ENCODE measurements at regions not wholly inside any gene's neighbourhood (a gene's known extent, or its start where the extent isn't known, plus 50 kb on each side); places are given as distances from the start of the nearest gene placed in this dataset.
"Not testable (repeated sequence)": the region's sequence is repeated elsewhere in the genome, so short reads cannot be mapped to it uniquely, and the experiment has no call there.

- no peak overlapping the region for H3K4me3 Mint-ChIP-seq
- H3K9me3 Mint-ChIP-seq = peaks cover 0 to 2% (median 0%) of the 10 kb centered on the region in 3 donors
- no peaks in the 10 kb centered on the region for H3K4me1 Mint-ChIP-seq
- no peaks in the 10 kb centered on the region for H3K27me3 Mint-ChIP-seq
- H3K36me3 Mint-ChIP-seq = peaks cover 3% of the 10 kb centered on the region
- H3K27ac Mint-ChIP-seq = no peak overlapping the region
Measured at GRCh38 chr4:141473952-141474351, 162.4 kb upstream of the IL15 start.

- no peak overlapping the region for H3K4me3 Mint-ChIP-seq
- peaks cover 5 to 28% (median 21%) of the 10 kb centered on the region in 3 donors for H3K9me3 Mint-ChIP-seq
- H3K36me3 Mint-ChIP-seq = peaks cover 3% of the 10 kb centered on the region
- H3K27ac Mint-ChIP-seq = no peak overlapping the region
- H3K4me1 Mint-ChIP-seq = no peaks in the 10 kb centered on the region
- H3K27me3 Mint-ChIP-seq = no peaks in the 10 kb centered on the region
Measured at GRCh38 chr4:141480950-141481349, 155.4 kb upstream of the IL15 start.

- H3K27me3 Mint-ChIP-seq, H3K36me3 Mint-ChIP-seq, H3K4me3 Mint-ChIP-seq, H3K4me1 Mint-ChIP-seq, H3K27ac Mint-ChIP-seq: not testable (repeated sequence)
- H3K9me3 Mint-ChIP-seq = peaks cover 7 to 33% (median 25%) of the 10 kb centered on the region in 3 donors
Measured at GRCh38 chr4:141484298-141484697, 152.1 kb upstream of the IL15 start.

- H3K4me3 Mint-ChIP-seq = no peak overlapping the region
- peaks cover 0 to 1% (median 0%) of the 10 kb centered on the region in 3 donors for H3K4me1 Mint-ChIP-seq
- H3K36me3 Mint-ChIP-seq = no peaks in the 10 kb centered on the region
- no peaks in the 10 kb centered on the region for H3K27me3 Mint-ChIP-seq
- H3K27ac Mint-ChIP-seq = no peak overlapping the region
- H3K9me3 Mint-ChIP-seq = peaks cover 5 to 11% (median 10%) of the 10 kb centered on the region in 3 donors
Measured at GRCh38 chr4:141486375-141486997, 149.9 kb upstream of the IL15 start.

- Mint-ChIP-seq H3K4me3 (no peak overlapping the region), H3K9me3 (peaks cover 0 to 2% (median 0%) of the 10 kb centered on the region in 3 donors), H3K36me3 (peaks cover 1% of the 10 kb centered on the region), H3K27ac (no peak overlapping the region), H3K4me1 (no peaks in the 10 kb centered on the region), H3K27me3 (no peaks in the 10 kb centered on the region)
Measured at GRCh38 chr4:141497627-141498026, 138.8 kb upstream of the IL15 start.

- Mint-ChIP-seq H3K4me3 (no peak overlapping the region), H3K27me3 (no peaks in the 10 kb centered on the region), H3K27ac (no peak overlapping the region), H3K36me3 (peaks cover 1% of the 10 kb centered on the region), H3K9me3 (peaks cover 0 to 2% (median 0%) of the 10 kb centered on the region in 3 donors), H3K4me1 (no peaks in the 10 kb centered on the region)
Measured at GRCh38 chr4:141499261-141499853, 137.0 kb upstream of the IL15 start.

- Mint-ChIP-seq H3K27me3 (no peaks in the 10 kb centered on the region), H3K36me3 (no peaks in the 10 kb centered on the region), H3K4me3 (no peak overlapping the region), H3K4me1 (no peaks in the 10 kb centered on the region), H3K27ac (no peak overlapping the region), H3K9me3 (no peaks in the 10 kb centered on the region)
Measured at GRCh38 chr4:141501395-141501794, 135.0 kb upstream of the IL15 start.

- no peaks in the 10 kb centered on the region for H3K27me3 Mint-ChIP-seq
Measured at GRCh38 chr4:141501931-141502330, 134.5 kb upstream of the IL15 start.

GRCh38 chr4:141502755-141503154 is 133.6 kb upstream of the IL15 start:
- H3K9me3 Mint-ChIP-seq = no peaks in the 10 kb centered on the region

More at GRCh38 chr4:141501931-141502330, 134.5 kb upstream of the IL15 start:
- no peak overlapping the region for H3K27ac Mint-ChIP-seq
- no peaks in the 10 kb centered on the region for H3K36me3 Mint-ChIP-seq
- no peak overlapping the region for H3K4me3 Mint-ChIP-seq
- H3K4me1 Mint-ChIP-seq = no peaks in the 10 kb centered on the region
- no peaks in the 10 kb centered on the region for H3K9me3 Mint-ChIP-seq

GRCh38 chr4:141503260-141503659 is 133.1 kb upstream of the IL15 start:
- Mint-ChIP-seq H3K4me1 (no peaks in the 10 kb centered on the region), H3K9me3 (no peaks in the 10 kb centered on the region)

More at GRCh38 chr4:141502755-141503154, 133.6 kb upstream of the IL15 start:
- H3K36me3 Mint-ChIP-seq = no peaks in the 10 kb centered on the region
- H3K27me3 Mint-ChIP-seq = no peaks in the 10 kb centered on the region
- no peaks in the 10 kb centered on the region for H3K4me1 Mint-ChIP-seq
- H3K27ac Mint-ChIP-seq = no peak overlapping the region
- H3K4me3 Mint-ChIP-seq = no peak overlapping the region

GRCh38 chr4:141511055-141511454 is 125.3 kb upstream of the IL15 start:
- H3K9me3 Mint-ChIP-seq = peaks cover 0 to 3% (median 0%) of the 10 kb centered on the region in 3 donors
- H3K27ac Mint-ChIP-seq = no peak overlapping the region
- H3K4me1 Mint-ChIP-seq = no peaks in the 10 kb centered on the region
- no peaks in the 10 kb centered on the region for H3K27me3 Mint-ChIP-seq
- peaks cover 7% of the 10 kb centered on the region for H3K36me3 Mint-ChIP-seq
- no peak overlapping the region for H3K4me3 Mint-ChIP-seq

More at GRCh38 chr4:141503260-141503659, 133.1 kb upstream of the IL15 start:
- no peak overlapping the region for H3K4me3 Mint-ChIP-seq
- no peaks in the 10 kb centered on the region for H3K27me3 Mint-ChIP-seq
- H3K27ac Mint-ChIP-seq = no peak overlapping the region
- H3K36me3 Mint-ChIP-seq = no peaks in the 10 kb centered on the region

GRCh38 chr4:141513866-141514265 is 122.5 kb upstream of the IL15 start:
- peaks cover 5% of the 10 kb centered on the region for H3K36me3 Mint-ChIP-seq
- H3K4me3 Mint-ChIP-seq = no peak overlapping the region
- no peaks in the 10 kb centered on the region for H3K4me1 Mint-ChIP-seq
- H3K27ac Mint-ChIP-seq = no peak overlapping the region
- H3K27me3 Mint-ChIP-seq = no peaks in the 10 kb centered on the region
- H3K9me3 Mint-ChIP-seq = peaks cover 0 to 3% (median 0%) of the 10 kb centered on the region in 3 donors

GRCh38 chr4:141518222-141518621 is 118.2 kb upstream of the IL15 start:
- Mint-ChIP-seq H3K4me1 (peaks cover 0 to 1% (median 0%) of the 10 kb centered on the region in 3 donors), H3K9me3 (no peaks in the 10 kb centered on the region)

GRCh38 chr4:141524116-141524515 is 112.3 kb upstream of the IL15 start:
- H3K27me3 Mint-ChIP-seq = no peaks in the 10 kb centered on the region
- no peaks in the 10 kb centered on the region for H3K36me3 Mint-ChIP-seq
- H3K27ac Mint-ChIP-seq = no peak overlapping the region
- peaks cover 0 to 12% (median 4%) of the 10 kb centered on the region in 3 donors for H3K9me3 Mint-ChIP-seq
- no peak overlapping the region for H3K4me3 Mint-ChIP-seq
- peaks cover 0 to 1% (median 0%) of the 10 kb centered on the region in 3 donors for H3K4me1 Mint-ChIP-seq

More at GRCh38 chr4:141518222-141518621, 118.2 kb upstream of the IL15 start:
- H3K36me3 Mint-ChIP-seq = peaks cover 2% of the 10 kb centered on the region
- no peaks in the 10 kb centered on the region for H3K27me3 Mint-ChIP-seq
- no peak overlapping the region for H3K4me3 Mint-ChIP-seq
- H3K27ac Mint-ChIP-seq = no peak overlapping the region

- Mint-ChIP-seq H3K4me3 (no peak overlapping the region), H3K27ac (no peak overlapping the region), H3K27me3 (no peaks in the 10 kb centered on the region), H3K4me1 (peaks cover 0 to 1% (median 0%) of the 10 kb centered on the region in 3 donors), H3K9me3 (peaks cover 0 to 15% (median 4%) of the 10 kb centered on the region in 3 donors), H3K36me3 (no peaks in the 10 kb centered on the region)
Measured at GRCh38 chr4:141524841-141525240, 111.5 kb upstream of the IL15 start.

- Mint-ChIP-seq H3K4me1 (no peaks in the 10 kb centered on the region), H3K9me3 (peaks cover 4 to 27% (median 12%) of the 10 kb centered on the region in 3 donors), H3K4me3 (no peak overlapping the region), H3K27ac (no peak overlapping the region), H3K36me3 (no peaks in the 10 kb centered on the region), H3K27me3 (no peaks in the 10 kb centered on the region)
Measured at GRCh38 chr4:141530627-141531026, 105.8 kb upstream of the IL15 start.
